PC-3 (cell line): ENCODE measurements at regions not wholly inside any gene's neighbourhood (a gene's known extent, or its start where the extent isn't known, plus 50 kb on each side); places are given as distances from the start of the nearest gene placed in this dataset.

Experiments used
- ATAC-seq: fragments of 200-7000 bp; cut with Tn5 transposase; 2 replicates; pipeline ENCODE4 v1.9.1; 2020; ENCODE audit warnings: mild to moderate bottlenecking, moderate library complexity
- BruUV-seq: library from RNA; stranded (reverse); fragments of 400-500 nt; replicated peaks from 2 replicates; lab custom pipeline; 2021; lab: Mats Ljungman, UMichigan
- CTCF ChIA-PET: fragments of 300-600 bp; sonication (Branson Sonifier 250); formaldehyde crosslinking; loops from one replicate; lab custom pipeline; 2022; ENCODE audit warnings: antibody characterized with exemption; lab: Charles Lee
- POLR2A ChIA-PET: fragments of 300-600 bp; sonication (Branson Sonifier 250); formaldehyde crosslinking; loops from one replicate; lab custom pipeline; 2022; ENCODE audit warnings: antibody characterized with exemption; ENCODE audit not compliant: unreplicated experiment; lab: Charles Lee
- DNase-seq: peaks from one replicate; pipeline ENCODE4 v3.0.0-alpha.2; 2015
- H2AFZ ChIP-seq: fragments of 300-600 bp; sonication (generic); 2 replicates; pipeline ENCODE4 v1.6.0; 2016; ENCODE audit warnings: antibody characterized with exemption, low read length
- H3F3A ChIP-seq: fragments of 300-600 bp; sonication (generic); one replicate; pipeline ENCODE4 v1.6.0; 2017; ENCODE audit warnings: antibody characterized with exemption, low read length, control low read depth, mild to moderate bottlenecking; ENCODE audit not compliant: unreplicated experiment
- H3K27ac ChIP-seq: fragments of 300-600 bp; sonication (generic); 2 replicates; pipeline ENCODE4 v1.5.1; 2016; ENCODE audit warnings: mild to moderate bottlenecking, low read length
- H3K27me3 ChIP-seq: fragments of 300-600 bp; sonication (generic); 2 replicates; pipeline ENCODE4 v1.6.1; 2016; ENCODE audit warnings: low read length, mixed read lengths
- H3K36me3 ChIP-seq: fragments of 300-600 bp; sonication (generic); 2 replicates; pipeline ENCODE4 v1.6.1; 2016; ENCODE audit warnings: low read depth, mixed run types, low read length, mixed read lengths
- H3K4me1 ChIP-seq: fragments of 300-600 bp; sonication (generic); 2 replicates; pipeline ENCODE4 v1.5.1; 2016; ENCODE audit warnings: low read length; ENCODE audit not compliant: insufficient read depth
- H3K4me2 ChIP-seq: fragments of 300-600 bp; sonication (generic); 2 replicates; pipeline ENCODE4 v1.6.0; 2016; ENCODE audit warnings: low read length
- H3K4me3 ChIP-seq: fragments of 300-600 bp; sonication (generic); 2 replicates; pipeline ENCODE4 v1.5.1; 2016; ENCODE audit warnings: mild to moderate bottlenecking, low read length, mixed read lengths
- H3K79me2 ChIP-seq: fragments of 300-600 bp; sonication (generic); 2 replicates; pipeline ENCODE4 v1.6.1; 2017; ENCODE audit warnings: low read length, mixed read lengths
- H3K9ac ChIP-seq: fragments of 300-600 bp; sonication (generic); 2 replicates; pipeline ENCODE4 v1.6.0; 2016; ENCODE audit warnings: mild to moderate bottlenecking, low read length
- H3K9me2 ChIP-seq: fragments of 300-600 bp; sonication (generic); replicated peaks from 2 replicates; pipeline ENCODE4 v1.6.1; 2016; ENCODE audit warnings: mixed run types, low read length, mixed read lengths
- H3K9me3 ChIP-seq: fragments of 300-600 bp; sonication (generic); 2 replicates; pipeline ENCODE4 v1.6.1; 2016; ENCODE audit warnings: low read length, mixed read lengths
- H4K20me1 ChIP-seq: fragments of 300-600 bp; sonication (generic); 2 replicates; pipeline ENCODE4 v1.6.1; 2016; ENCODE audit warnings: low read length, mixed read lengths
- EZH2 ChIP-seq: fragments of 300-600 bp; sonication (generic); IDR thresholded peaks from one replicate; pipeline ENCODE4 v1.6.1; 2017; ENCODE audit warnings: antibody characterized with exemption, mild to moderate bottlenecking, low read length; ENCODE audit not compliant: unreplicated experiment
- EZH2phosphoT487 ChIP-seq: fragments of 300-600 bp; sonication (generic); IDR thresholded peaks from 2 replicates; pipeline ENCODE4 v1.6.1; 2018; ENCODE audit warnings: mild to moderate bottlenecking, antibody characterized with exemption, low read length, borderline replicate concordance
- intact Hi-C: fragments of 100-400 bp; cut with micrococcal nuclease; formaldehyde crosslinking; loops from 2 replicates; pipeline ENCODE4 v1.9.0; 2023
- TF ChIP-seq, protein P1 (sequence below): fragments of 300-600 bp; sonication (generic); conservative IDR thresholded peaks from 2 replicates; pipeline ENCODE4 v1.5.1; 2017; ENCODE audit warnings: antibody characterized with exemption, low read depth, mild to moderate bottlenecking, low read length

GRCh38 chr4:123749383-123749782, 352.8 kb downstream of the SPRY1 start:
- H3K27me3 ChIP-seq: no peaks in the 10 kb centered on the region
- CTCF ChIA-PET: no interaction called here
- no peak overlapping the region for H3K4me2 ChIP-seq
- peaks cover 6% of the 10 kb centered on the region; the same call in 1 of the 2 replicates for H3K4me1 ChIP-seq
- H3K4me3 ChIP-seq: no peak overlapping the region
- intact Hi-C loops: no loop called here
- H3K9me2 ChIP-seq: no peaks in the 10 kb centered on the region
- TF ChIP-seq, protein P1, sequence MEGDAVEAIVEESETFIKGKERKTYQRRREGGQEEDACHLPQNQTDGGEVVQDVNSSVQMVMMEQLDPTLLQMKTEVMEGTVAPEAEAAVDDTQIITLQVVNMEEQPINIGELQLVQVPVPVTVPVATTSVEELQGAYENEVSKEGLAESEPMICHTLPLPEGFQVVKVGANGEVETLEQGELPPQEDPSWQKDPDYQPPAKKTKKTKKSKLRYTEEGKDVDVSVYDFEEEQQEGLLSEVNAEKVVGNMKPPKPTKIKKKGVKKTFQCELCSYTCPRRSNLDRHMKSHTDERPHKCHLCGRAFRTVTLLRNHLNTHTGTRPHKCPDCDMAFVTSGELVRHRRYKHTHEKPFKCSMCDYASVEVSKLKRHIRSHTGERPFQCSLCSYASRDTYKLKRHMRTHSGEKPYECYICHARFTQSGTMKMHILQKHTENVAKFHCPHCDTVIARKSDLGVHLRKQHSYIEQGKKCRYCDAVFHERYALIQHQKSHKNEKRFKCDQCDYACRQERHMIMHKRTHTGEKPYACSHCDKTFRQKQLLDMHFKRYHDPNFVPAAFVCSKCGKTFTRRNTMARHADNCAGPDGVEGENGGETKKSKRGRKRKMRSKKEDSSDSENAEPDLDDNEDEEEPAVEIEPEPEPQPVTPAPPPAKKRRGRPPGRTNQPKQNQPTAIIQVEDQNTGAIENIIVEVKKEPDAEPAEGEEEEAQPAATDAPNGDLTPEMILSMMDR: no peak
- H3K36me3 ChIP-seq: no peaks in the 10 kb centered on the region
- no peaks in the 10 kb centered on the region for H3K79me2 ChIP-seq
- no peaks in the 10 kb centered on the region for H3K9me3 ChIP-seq
- H4K20me1 ChIP-seq: no peaks in the 10 kb centered on the region
- no peak overlapping the region for H3K27ac ChIP-seq
- no peak overlapping the region for H2AFZ ChIP-seq
- POLR2A ChIA-PET: no interaction called here
- no peak overlapping the region for H3K9ac ChIP-seq
- DNase-seq (no peak), ATAC-seq (no peak)
- H3F3A ChIP-seq: no peaks in the 10 kb centered on the region
- BruUV-seq: no TSS peak

DNA sequence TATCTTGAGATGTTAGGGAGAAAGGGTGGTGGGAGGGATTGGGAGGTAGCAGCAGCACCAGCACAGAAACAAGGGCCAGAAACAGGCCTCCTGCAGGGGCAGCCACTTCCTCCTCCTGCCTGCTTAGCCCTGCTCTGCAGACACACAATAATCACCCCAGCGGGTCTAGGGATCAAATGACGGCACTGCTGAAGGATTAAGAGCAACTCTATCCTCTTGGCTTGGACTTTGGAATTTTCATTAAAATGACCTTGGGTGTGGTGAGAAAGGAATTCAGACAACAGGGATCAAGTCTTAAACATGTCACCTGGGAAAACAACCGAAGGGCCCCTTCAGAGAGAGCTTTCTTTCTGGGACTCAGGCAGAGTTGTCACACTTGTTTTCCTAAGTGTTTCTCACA, 353.4 kb downstream of the SPRY1 start:
- no TSS peak for BruUV-seq
- H3K9ac ChIP-seq: no peak overlapping the region
- no peaks in the 10 kb centered on the region for H3K79me2 ChIP-seq
- ChIA-PET CTCF (no interaction called here), POLR2A (no interaction called here)
- H3F3A ChIP-seq: no peaks in the 10 kb centered on the region
- DNase-seq (peak; percentile 20), ATAC-seq (no peak)
- H2AFZ ChIP-seq: no peak overlapping the region
- peaks cover 6% of the 10 kb centered on the region; the same call in 1 of the 2 replicates for H3K4me1 ChIP-seq
- no peak overlapping the region for H3K27ac ChIP-seq
- TF ChIP-seq EZH2phosphoT487 (no peak), EZH2 (no peak)
- TF ChIP-seq, protein P1: no peak
- no peaks in the 10 kb centered on the region for H3K9me2 ChIP-seq
- no peak overlapping the region for H3K4me3 ChIP-seq
- intact Hi-C loops: loop anchor here (10.0 kb wide), 1 partner anchor 75 kb away; no protein-coding TSS in a partner anchor
- no peaks in the 10 kb centered on the region for H4K20me1 ChIP-seq
- no peaks in the 10 kb centered on the region for H3K27me3 ChIP-seq
- no peaks in the 10 kb centered on the region for H3K9me3 ChIP-seq
- H3K36me3 ChIP-seq: no peaks in the 10 kb centered on the region
- no peak overlapping the region for H3K4me2 ChIP-seq

GRCh38 chr4:123755655-123756054, 359.1 kb downstream of the SPRY1 start:
- Histone ChIP-seq H3F3A (no peaks in the 10 kb centered on the region), H3K9me3 (no peaks in the 10 kb centered on the region), H3K27me3 (no peaks in the 10 kb centered on the region), H3K36me3 (no peaks in the 10 kb centered on the region), H3K4me1 (no peaks in the 10 kb centered on the region), H3K4me2 (no peak overlapping the region), H4K20me1 (no peaks in the 10 kb centered on the region), H3K9me2 (no peaks in the 10 kb centered on the region), H3K79me2 (no peaks in the 10 kb centered on the region), H2AFZ (no peak overlapping the region), H3K27ac (no peak overlapping the region), H3K9ac (no peak overlapping the region), H3K4me3 (no peak overlapping the region)
- ChIA-PET CTCF (no interaction called here), POLR2A (no interaction called here)
- no TSS peak for BruUV-seq
- no peak for ATAC-seq
- DNase-seq: no peak
- intact Hi-C loops: loop anchor here (10.0 kb wide), 1 partner anchor 81 kb away; no protein-coding TSS in a partner anchor
- TF ChIP-seq, protein P1: no peak
